Naive thymus-derived CD8-positive, alpha-beta T cell (primary cell): ENCODE measurements at regions not wholly inside any gene's neighbourhood (a gene's known extent, or its start where the extent isn't known, plus 50 kb on each side); places are given as distances from the start of the nearest gene placed in this dataset.

Source experiments
- ATAC-seq, 2 donors: fragments of 150-1000 bp; cut with Tn5 transposase in 1 of 2; sonication (Bioruptor Pico), chemical (Tn5 transposase) in 1 of 2; 1 replicate in 1 of 2; 2 replicates in 1 of 2; pipeline ENCODE4 v1.10.0; 2021; ENCODE audit warnings: mild to moderate bottlenecking in 2 of 2, moderate library complexity in 2 of 2
- POLR2A ChIA-PET: fragments of 350-600 bp; sonication (Branson Sonifier 250); formaldehyde crosslinking; loops from one replicate; lab custom pipeline; 2021; ENCODE audit warnings: antibody characterized with exemption; lab: Charles Lee
- DNase-seq, 10 donors: peaks; one replicate each; pipeline versions ENCODE4 v3.0.0 to v3.0.0-alpha.2; 2020 to 2022
- H3K27ac Mint-ChIP-seq, 10 donors: one replicate each; pipeline ENCODE4 v1.8.0; 2020 to 2022; ENCODE audit warnings: mild to moderate bottlenecking in 10 of 10, mixed read lengths in 10 of 10, moderate library complexity in 4 of 10, inconsistent platforms in 1 of 10
- H3K27me3 Mint-ChIP-seq, 5 donors: one replicate each; pipeline ENCODE4 v1.8.0; 2021 to 2022; ENCODE audit warnings: mixed read lengths in 5 of 5
- H3K36me3 Mint-ChIP-seq, 3 donors: one replicate each; pipeline ENCODE4 v1.8.0; 2020 to 2022; ENCODE audit warnings: mixed read lengths in 3 of 3, mild to moderate bottlenecking in 2 of 3, inconsistent platforms in 1 of 3
- H3K4me1 Mint-ChIP-seq, 4 donors: one replicate each; pipeline ENCODE4 v1.8.0; 2021 to 2022; ENCODE audit warnings: mixed read lengths in 4 of 4
- H3K4me3 Mint-ChIP-seq, 10 donors: one replicate each; pipeline ENCODE4 v1.8.0; 2020 to 2022; ENCODE audit warnings: mild to moderate bottlenecking in 10 of 10, mixed read lengths in 10 of 10, moderate library complexity in 6 of 10, inconsistent platforms in 1 of 10
- H3K9me3 Mint-ChIP-seq, 9 donors: one replicate each; pipeline ENCODE4 v1.8.0; 2020 to 2022; ENCODE audit warnings: mixed read lengths in 9 of 9, mild to moderate bottlenecking in 3 of 9, inconsistent platforms in 1 of 9, moderate library complexity in 1 of 9

DNA sequence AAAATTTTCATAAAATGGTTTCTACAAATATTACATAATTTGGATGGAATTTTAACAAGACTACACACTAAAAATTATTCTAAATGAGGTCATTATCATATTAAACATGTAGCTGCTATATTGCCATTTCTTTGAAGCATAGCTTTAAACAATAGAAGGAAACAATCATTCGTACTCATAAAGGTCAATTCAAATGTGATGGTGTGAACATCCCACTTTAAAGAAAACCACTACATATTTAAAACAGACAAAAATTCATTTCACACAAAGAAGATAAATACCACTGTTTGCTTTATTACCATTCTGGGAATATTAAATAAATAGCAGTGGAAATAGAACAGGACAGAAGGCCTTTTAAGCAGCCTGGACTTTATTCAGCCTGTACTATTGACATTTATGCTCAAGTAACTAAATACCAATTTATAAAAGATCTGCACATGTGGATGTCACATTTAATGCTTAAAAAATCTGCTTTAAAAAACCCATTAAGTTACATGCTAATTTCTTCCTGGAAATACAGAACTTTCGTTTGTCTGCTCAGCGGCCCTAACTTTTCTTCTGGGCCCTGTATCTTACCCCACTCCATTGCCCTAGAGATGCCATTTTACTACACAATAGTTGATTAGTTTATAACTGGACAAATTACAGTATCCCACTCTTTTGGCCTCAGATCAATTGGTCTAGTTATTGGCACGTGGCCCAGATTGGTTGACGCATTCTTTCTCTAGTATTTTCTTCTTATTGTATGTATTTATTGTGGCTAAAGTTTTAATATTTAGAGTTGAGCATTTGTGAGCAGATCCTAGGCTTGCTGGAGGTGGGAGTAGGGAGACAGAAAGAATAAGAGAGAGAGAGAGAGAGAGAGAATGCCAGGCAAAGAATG lies 215.1 kb upstream of the SPRY2 start:
- POLR2A ChIA-PET = no interaction called here
- H3K4me3 Mint-ChIP-seq = no peak overlapping the region

DNA sequence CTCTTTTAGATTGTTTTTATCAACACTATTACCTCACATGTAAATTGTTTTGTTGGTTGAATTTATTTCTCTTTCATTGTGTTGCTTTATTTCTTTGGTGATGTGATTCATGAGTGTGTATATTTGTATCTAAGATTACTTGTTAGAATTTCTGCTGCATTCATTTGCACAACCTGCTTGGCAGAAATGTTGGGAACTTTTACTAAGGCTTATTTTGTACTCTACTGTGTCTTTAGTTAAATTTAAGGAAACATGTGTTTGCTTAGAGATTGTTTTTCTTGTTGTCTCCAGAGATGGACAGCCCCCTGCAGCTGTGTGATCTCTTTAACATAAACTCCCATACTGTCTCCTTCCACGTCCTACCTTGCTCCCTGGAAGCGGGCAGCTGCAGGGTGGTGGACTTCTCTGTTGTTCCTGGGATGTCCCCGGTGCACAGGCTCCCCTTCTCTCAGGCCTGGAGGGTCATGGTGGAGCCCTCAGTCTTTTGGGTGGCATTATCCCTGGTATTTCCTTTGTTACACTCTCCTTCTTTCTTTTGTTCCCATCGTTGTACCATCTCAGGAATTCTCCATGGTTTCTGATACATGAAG lies 212.0 kb upstream of the SPRY2 start:
- Mint-ChIP-seq H3K36me3 (no peaks in the 10 kb centered on the region), H3K27ac (no peak overlapping the region), H3K4me3 (no peak overlapping the region), H3K4me1 (peaks cover 0 to 8% (median 0%) of the 10 kb centered on the region in 4 donors), H3K27me3 (peaks cover 0 to under 1% (median 0%) of the 10 kb centered on the region in 5 donors), H3K9me3 (peaks cover 0 to 10% (median 0%) of the 10 kb centered on the region in 9 donors)
- DNase-seq (no peak), ATAC-seq (no peak)
- POLR2A ChIA-PET = no interaction called here

More for the DNA sequence above, 215.1 kb upstream of the SPRY2 start:
- Mint-ChIP-seq H3K27me3 (no peaks in the 10 kb centered on the region), H3K4me1 (peaks cover 0 to 8% (median 0%) of the 10 kb centered on the region in 4 donors), H3K9me3 (peaks cover 0 to 10% (median 0%) of the 10 kb centered on the region in 9 donors), H3K27ac (no peak overlapping the region), H3K36me3 (no peaks in the 10 kb centered on the region)
- ATAC-seq (no peak), DNase-seq (no peak)

DNA sequence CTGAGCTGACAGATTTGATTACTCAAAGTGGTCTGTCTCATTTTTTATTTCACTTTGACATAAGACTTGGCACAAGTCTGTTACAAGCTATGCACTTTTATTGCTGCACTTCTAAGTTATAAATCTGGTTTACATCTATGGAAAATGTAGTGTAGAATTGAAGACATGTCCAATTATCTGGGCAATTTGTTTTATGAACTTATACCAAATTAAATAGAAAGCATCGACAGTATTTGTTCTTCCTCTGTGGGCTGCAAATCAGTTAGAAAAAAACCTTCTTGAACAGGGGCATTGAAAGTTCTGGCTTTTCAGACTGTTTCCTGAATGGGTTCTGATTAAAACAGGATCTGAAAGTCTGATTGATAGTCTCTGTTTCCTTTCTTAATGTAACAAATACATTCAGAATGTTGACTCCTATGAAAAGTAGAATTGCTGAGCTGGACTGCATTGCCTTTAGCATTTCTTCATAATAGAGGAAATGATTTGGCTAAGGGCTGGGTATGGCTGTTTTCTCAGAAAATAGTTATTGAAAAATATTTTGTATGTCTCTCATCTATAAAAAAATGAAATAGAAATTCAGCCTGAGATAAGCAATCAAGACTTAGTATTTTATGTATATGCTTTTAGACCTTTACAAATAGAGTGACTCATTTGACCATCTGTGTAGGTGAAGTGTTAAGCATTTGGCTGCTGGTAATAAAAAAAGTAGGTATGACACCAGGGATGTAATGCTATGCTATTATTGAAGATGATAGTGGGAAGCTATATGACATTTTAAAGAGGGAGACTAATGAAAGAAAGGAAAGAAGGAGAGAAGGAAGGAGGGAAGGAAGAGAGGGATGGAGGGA lies 210.9 kb upstream of the SPRY2 start:
- H3K27ac Mint-ChIP-seq = no peak overlapping the region
- no peak for DNase-seq
- H3K4me1 Mint-ChIP-seq = peaks cover 0 to 8% (median 0%) of the 10 kb centered on the region in 4 donors
- POLR2A ChIA-PET = no interaction called here
- no peak overlapping the region for H3K4me3 Mint-ChIP-seq
- no peak for ATAC-seq
- peaks cover 0 to 2% (median 0%) of the 10 kb centered on the region in 5 donors for H3K27me3 Mint-ChIP-seq
- H3K9me3 Mint-ChIP-seq = peaks cover 0 to 10% (median 0%) of the 10 kb centered on the region in 9 donors
- no peaks in the 10 kb centered on the region for H3K36me3 Mint-ChIP-seq

DNA sequence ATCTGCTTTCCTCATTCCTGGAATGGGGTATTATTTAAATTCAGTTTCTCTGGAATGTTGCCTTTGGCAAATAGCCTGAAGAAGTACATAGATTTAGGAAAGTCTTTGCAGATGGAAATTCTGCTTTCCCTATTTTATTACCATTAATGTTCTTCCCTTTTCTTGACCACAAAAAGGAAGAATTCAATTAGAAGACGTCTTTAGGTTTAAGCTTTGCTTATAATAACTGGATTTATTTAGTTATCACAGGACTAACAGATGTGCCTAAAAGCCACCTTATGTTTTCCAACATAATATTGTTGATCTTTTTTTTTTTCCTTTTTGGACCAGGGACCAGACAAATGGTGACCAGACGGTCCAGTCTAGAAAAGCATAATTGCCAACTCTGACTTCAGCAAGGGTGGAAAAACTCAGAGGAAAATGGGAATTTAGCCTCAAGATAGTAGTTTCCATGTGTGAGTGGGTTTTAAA lies 210.1 kb upstream of the SPRY2 start:
- POLR2A ChIA-PET = no interaction called here

DNA sequence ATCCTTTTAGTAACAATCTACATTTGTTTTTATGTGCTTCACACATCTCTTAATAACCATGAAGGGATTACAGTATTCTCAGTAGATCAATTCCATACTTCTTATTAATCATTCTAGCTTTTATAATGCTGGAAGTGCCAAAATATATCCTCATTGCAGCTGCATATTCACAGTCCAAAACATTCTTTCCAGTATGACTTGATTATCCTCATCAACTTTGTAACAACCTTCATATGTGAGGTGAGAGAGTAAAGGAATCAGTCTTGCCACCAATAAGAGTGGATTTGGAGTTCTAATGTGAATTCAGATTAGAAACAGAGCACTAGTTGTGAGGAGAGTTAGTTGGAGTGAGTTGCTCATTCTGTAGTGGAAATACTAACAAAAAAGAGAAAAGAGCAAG lies 208.0 kb upstream of the SPRY2 start:
- H3K9me3 Mint-ChIP-seq = peaks cover 0 to 10% (median 0%) of the 10 kb centered on the region in 9 donors
- no peak overlapping the region for H3K27ac Mint-ChIP-seq
- peaks cover 0 to 8% (median 0%) of the 10 kb centered on the region in 4 donors for H3K4me1 Mint-ChIP-seq
- H3K36me3 Mint-ChIP-seq = no peaks in the 10 kb centered on the region
- H3K4me3 Mint-ChIP-seq = no peak overlapping the region
- no peak for DNase-seq
- peaks cover 0 to 6% (median 0%) of the 10 kb centered on the region in 5 donors for H3K27me3 Mint-ChIP-seq
- no peak for ATAC-seq
- POLR2A ChIA-PET = no interaction called here

More for the DNA sequence above, 210.1 kb upstream of the SPRY2 start:
- DNase-seq = no peak
- H3K4me1 Mint-ChIP-seq = peaks cover 0 to 8% (median 0%) of the 10 kb centered on the region in 4 donors
- H3K27me3 Mint-ChIP-seq = peaks cover 0 to 2% (median 0%) of the 10 kb centered on the region in 5 donors
- ATAC-seq = no peak
- no peak overlapping the region for H3K4me3 Mint-ChIP-seq
- no peaks in the 10 kb centered on the region for H3K36me3 Mint-ChIP-seq
- H3K27ac Mint-ChIP-seq = no peak overlapping the region
- H3K9me3 Mint-ChIP-seq = peaks cover 0 to 10% (median 0%) of the 10 kb centered on the region in 9 donors

DNA sequence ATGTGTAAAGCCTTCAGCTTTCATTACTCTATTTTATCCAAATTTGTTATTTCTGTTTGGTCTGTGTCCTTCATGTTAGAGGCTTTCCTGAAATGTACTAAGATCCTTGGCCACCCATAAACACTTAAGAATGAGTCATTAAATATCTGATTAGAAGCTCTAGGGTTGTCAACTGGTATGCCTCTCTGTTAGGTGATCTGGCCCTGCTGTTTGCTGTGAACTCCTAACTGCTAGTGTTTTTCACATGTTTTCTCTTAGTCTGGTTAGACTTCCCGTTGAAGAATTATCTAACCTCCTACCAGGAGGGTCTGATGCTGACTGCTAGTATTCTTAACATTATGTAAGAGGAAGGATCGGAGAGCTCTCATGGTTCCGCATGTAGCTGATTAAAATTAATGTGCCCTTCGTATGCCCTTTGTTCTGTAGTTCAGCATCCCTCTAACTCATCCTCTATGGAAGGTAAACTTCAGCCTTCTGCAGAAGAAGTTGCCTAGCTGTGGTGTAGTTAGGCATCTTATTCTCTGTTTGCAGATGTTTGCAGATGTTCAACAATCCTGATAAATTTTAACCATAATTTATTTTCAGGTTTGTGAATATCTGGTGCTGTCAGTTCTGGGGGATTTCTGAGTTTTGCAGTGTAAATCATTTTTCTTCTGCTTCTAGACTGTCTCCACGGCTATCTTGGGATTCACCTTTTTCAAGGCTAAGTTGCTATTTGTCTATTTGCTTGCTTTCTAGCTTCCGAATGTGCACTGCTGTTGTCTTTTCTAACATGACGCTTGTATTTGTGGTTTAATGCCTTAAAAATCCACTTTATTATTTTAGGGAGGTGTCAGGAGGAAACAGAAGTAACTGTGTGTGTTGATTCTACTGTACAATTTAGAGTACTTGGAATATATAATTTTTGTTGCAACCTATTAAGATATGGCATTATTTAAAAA lies 207.2 kb upstream of the SPRY2 start:
- POLR2A ChIA-PET = no interaction called here
- Mint-ChIP-seq H3K36me3 (no peaks in the 10 kb centered on the region), H3K9me3 (peaks cover 0 to 12% (median 0%) of the 10 kb centered on the region in 9 donors), H3K27ac (no peak overlapping the region), H3K4me1 (peaks cover 0 to 8% (median 0%) of the 10 kb centered on the region in 4 donors), H3K27me3 (peaks cover 0 to 6% (median 0%) of the 10 kb centered on the region in 5 donors), H3K4me3 (no peak overlapping the region)
- ATAC-seq (no peak), DNase-seq (no peak)

GRCh38 chr13:80547341-80547740 lies 206.4 kb upstream of the SPRY2 start:
- Mint-ChIP-seq H3K27me3 (peaks cover 0 to 6% (median 0%) of the 10 kb centered on the region in 5 donors), H3K36me3 (no peaks in the 10 kb centered on the region), H3K9me3 (peaks cover 0 to 15% (median 0%) of the 10 kb centered on the region in 9 donors), H3K4me3 (no peak overlapping the region), H3K4me1 (peaks cover 0 to 8% (median 0%) of the 10 kb centered on the region in 4 donors), H3K27ac (no peak overlapping the region)
- ATAC-seq (no peak), DNase-seq (no peak)
- POLR2A ChIA-PET = no interaction called here

DNA sequence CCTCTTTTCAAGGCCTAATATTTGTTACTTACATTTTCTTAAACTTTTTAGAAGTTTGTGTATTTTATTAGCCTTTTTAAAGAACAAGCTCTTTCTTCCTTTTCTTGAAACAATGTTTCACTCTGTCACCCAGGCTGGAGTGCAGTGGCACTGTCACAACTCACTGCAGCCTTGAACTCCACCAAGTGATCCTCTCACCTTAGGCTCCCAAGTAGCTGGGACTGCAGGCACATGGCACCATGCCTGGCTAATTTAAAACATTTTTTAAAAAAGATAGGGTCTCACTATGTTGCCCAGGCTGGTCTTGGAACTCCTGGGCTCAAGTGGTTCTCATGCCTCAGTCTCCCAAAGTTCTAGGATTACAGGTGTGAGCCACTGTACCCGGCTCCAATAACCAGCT lies 192.2 kb upstream of the SPRY2 start:
- H3K27me3 Mint-ChIP-seq = no peaks in the 10 kb centered on the region
- H3K4me3 Mint-ChIP-seq = no peak overlapping the region
- H3K36me3 Mint-ChIP-seq = no peaks in the 10 kb centered on the region
- DNase-seq = no peak
- H3K27ac Mint-ChIP-seq = no peak overlapping the region
- H3K9me3 Mint-ChIP-seq = peaks cover 0 to 21% (median 2%) of the 10 kb centered on the region in 9 donors
- POLR2A ChIA-PET = no interaction called here
- H3K4me1 Mint-ChIP-seq = no peaks in the 10 kb centered on the region
- ATAC-seq = no peak

GRCh38 chr13:80530902-80531301 lies 190.0 kb upstream of the SPRY2 start:
- DNase-seq (no peak), ATAC-seq (no peak)
- POLR2A ChIA-PET = no interaction called here
- Mint-ChIP-seq H3K27me3 (no peaks in the 10 kb centered on the region), H3K4me1 (no peaks in the 10 kb centered on the region), H3K9me3 (peaks cover 0 to 21% (median 2%) of the 10 kb centered on the region in 9 donors), H3K4me3 (no peak overlapping the region), H3K27ac (no peak overlapping the region), H3K36me3 (no peaks in the 10 kb centered on the region)

DNA sequence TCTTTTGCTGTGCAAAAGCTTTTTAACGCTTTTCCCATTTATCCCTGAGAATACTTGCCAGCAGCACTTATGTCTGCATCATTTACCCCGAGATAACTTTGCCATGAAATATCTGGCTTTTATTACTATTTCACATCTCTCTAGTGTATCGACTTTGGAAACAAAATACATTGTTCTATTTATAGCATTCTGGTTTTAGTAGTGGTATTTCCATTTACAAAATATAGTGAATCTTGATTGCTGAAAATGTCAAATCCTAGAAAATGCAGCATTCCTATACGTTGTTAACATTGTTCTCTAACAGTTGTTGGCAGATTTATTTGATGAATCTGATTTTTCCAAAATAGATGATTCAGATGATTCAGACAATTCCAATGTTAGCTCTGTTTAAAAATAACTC lies 189.3 kb upstream of the SPRY2 start:
- no peak overlapping the region for H3K27ac Mint-ChIP-seq
- peaks cover 0 to 21% (median 2%) of the 10 kb centered on the region in 9 donors for H3K9me3 Mint-ChIP-seq
- no peak overlapping the region for H3K4me3 Mint-ChIP-seq
- no peaks in the 10 kb centered on the region for H3K4me1 Mint-ChIP-seq
- no peaks in the 10 kb centered on the region for H3K27me3 Mint-ChIP-seq
- ATAC-seq (no peak), DNase-seq (no peak)
- no peaks in the 10 kb centered on the region for H3K36me3 Mint-ChIP-seq
- POLR2A ChIA-PET = no interaction called here

DNA sequence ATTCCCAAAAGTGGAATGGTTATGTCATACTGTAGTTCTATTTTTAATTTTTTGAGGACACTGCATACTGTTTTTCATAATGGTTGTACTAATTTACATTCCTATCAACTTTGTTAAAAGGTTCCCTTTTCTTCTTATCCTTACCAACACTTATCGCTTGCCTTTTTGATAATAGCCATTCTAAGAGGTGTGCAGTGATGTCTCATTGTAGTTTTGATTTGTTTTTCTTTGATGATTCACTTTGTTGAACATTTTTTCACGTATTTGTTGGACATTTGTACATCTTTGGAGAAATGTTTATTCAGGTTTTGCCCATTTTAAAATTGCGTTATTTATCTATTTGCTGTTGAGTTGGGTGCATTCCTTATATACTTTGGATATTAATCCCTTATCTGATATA lies 188.8 kb upstream of the SPRY2 start:
- H3K9me3 Mint-ChIP-seq = peaks cover 0 to 21% (median 2%) of the 10 kb centered on the region in 9 donors
- no peaks in the 10 kb centered on the region for H3K4me1 Mint-ChIP-seq
- no peak overlapping the region for H3K27ac Mint-ChIP-seq
- H3K36me3 Mint-ChIP-seq = no peaks in the 10 kb centered on the region
- ATAC-seq (no peak), DNase-seq (no peak)
- H3K4me3 Mint-ChIP-seq = no peak overlapping the region
- no peaks in the 10 kb centered on the region for H3K27me3 Mint-ChIP-seq
- POLR2A ChIA-PET = no interaction called here

DNA sequence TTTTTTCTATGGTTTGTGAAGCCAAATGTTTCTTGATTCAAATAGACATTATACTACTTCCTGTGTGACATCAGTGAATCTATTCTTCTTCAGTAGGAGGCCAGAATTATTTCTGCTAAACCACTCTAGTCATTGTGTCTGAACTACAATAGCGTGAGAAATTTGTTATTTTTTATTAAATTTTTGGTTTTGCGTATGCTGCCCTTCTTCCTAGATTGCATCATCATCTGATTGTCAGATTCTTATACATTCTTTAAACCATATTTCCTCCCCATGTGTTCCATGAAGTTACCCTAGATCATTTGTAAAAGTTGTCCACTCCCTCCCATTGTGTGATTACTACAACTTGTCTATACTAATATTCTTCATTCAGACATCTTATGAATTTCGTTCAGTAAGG lies 187.8 kb upstream of the SPRY2 start:
- H3K4me1 Mint-ChIP-seq = no peaks in the 10 kb centered on the region
- H3K4me3 Mint-ChIP-seq = no peak overlapping the region

More for the DNA sequence above, 187.8 kb upstream of the SPRY2 start:
- DNase-seq (no peak), ATAC-seq (no peak)
- no peak overlapping the region for H3K27ac Mint-ChIP-seq
- H3K36me3 Mint-ChIP-seq = no peaks in the 10 kb centered on the region
- no peaks in the 10 kb centered on the region for H3K27me3 Mint-ChIP-seq
- POLR2A ChIA-PET = no interaction called here
- H3K9me3 Mint-ChIP-seq = peaks cover 0 to 21% (median 2%) of the 10 kb centered on the region in 9 donors
